GM12878 (cell line): ENCODE measurements at regions not wholly inside any gene's neighbourhood (a gene's known extent, or its start where the extent isn't known, plus 50 kb on each side); places are given as distances from the start of the nearest gene placed in this dataset.

Experiments
- ATAC-seq: fragments of 200-7000 bp; cut with Tn5 transposase; 3 replicates; pipeline ENCODE4 v1.9.1; 2020; ENCODE audit warnings: mild to moderate bottlenecking, moderate library complexity
- BruUV-seq: library from RNA; stranded (reverse); fragments of 400-500 nt; replicated peaks from 2 replicates; lab custom pipeline; 2021; lab: Mats Ljungman, UMichigan
- CTCF ChIA-PET: fragments of 300-600 bp; sonication (Branson Sonifier 250); formaldehyde crosslinking; extraction: SDS; loops from one replicate; lab custom pipeline; 2021; ENCODE audit warnings: inconsistent platforms; lab: Yijun Ruan, JAX
- POLR2A ChIA-PET: fragments of 350-600 bp; formaldehyde crosslinking; extraction: SDS; loops from one replicate; lab custom pipeline; 2021; ENCODE audit warnings: inconsistent platforms; lab: Charles Lee
- RAD21 ChIA-PET: fragments of 300-600 bp; sonication (Branson Sonifier 250); formaldehyde crosslinking; loops from one replicate; lab custom pipeline; 2023; ENCODE audit warnings: antibody characterized with exemption; ENCODE audit not compliant: unreplicated experiment; lab: Charles Lee
- SMC1A ChIA-PET: fragments of 300-600 bp; sonication (Branson Sonifier 250); formaldehyde crosslinking; loops from one replicate; lab custom pipeline; 2023; ENCODE audit not compliant: unreplicated experiment, uncharacterized antibody; lab: Charles Lee
- DNase-seq: peaks from one replicate; pipeline ENCODE4 v3.0.0-alpha.2; 2011; ENCODE audit warnings: low read depth, low spot score
- FAIRE-seq: peaks from 3 replicates; lab custom pipeline; 2011; peaks lifted over from hg19 to GRCh38; lab: Jason Lieb, UNC
- H2AFZ ChIP-seq: 2 replicates; pipeline ENCODE4 v1.6.0; 2011; ENCODE audit warnings: low read depth, low read length, control low read depth; ENCODE audit not compliant: control insufficient read depth
- H3K27ac ChIP-seq: 2 replicates; pipeline ENCODE4 v1.5.1; 2011; ENCODE audit warnings: control low read depth; ENCODE audit not compliant: control insufficient read depth, insufficient read depth
- H3K27me3 ChIP-seq, 2 experiments: replicated peaks in 1 of 2; 2 replicates each; pipeline versions ENCODE4 v1.6.0 to v1.6.1; 2011; ENCODE audit warnings: low read length in 1 of 2; ENCODE audit not compliant: control insufficient read depth in 2 of 2, insufficient read depth in 2 of 2
- H3K36me3 ChIP-seq, 2 experiments: 2 replicates each; pipeline ENCODE4 v1.5.1; 2011; ENCODE audit warnings: low read length in 1 of 2; ENCODE audit not compliant: control insufficient read depth in 2 of 2, insufficient read depth in 2 of 2
- H3K4me1 ChIP-seq: 2 replicates; pipeline ENCODE4 v1.6.1; 2011; ENCODE audit warnings: mild to moderate bottlenecking, low read length, moderate library complexity, mixed read lengths; ENCODE audit not compliant: control insufficient read depth, insufficient read depth
- H3K4me2 ChIP-seq: 2 replicates; pipeline ENCODE4 v1.6.0; 2011; ENCODE audit warnings: control low read depth; ENCODE audit not compliant: control insufficient read depth, insufficient read depth
- H3K4me3 ChIP-seq: fragments of 200-600 bp; sonication (generic); 2 replicates; pipeline ENCODE4 v1.5.1; 2016
- H3K79me2 ChIP-seq: 2 replicates; pipeline ENCODE4 v1.6.0; 2011; ENCODE audit warnings: low read length; ENCODE audit not compliant: control insufficient read depth, insufficient read depth
- H3K9ac ChIP-seq: 2 replicates; pipeline ENCODE4 v1.8.0; 2011; ENCODE audit warnings: low read length, control low read depth, mixed read lengths; ENCODE audit not compliant: control insufficient read depth, insufficient read depth
- H3K9me3 ChIP-seq: replicated peaks from 3 replicates; pipeline ENCODE4 v1.5.1; 2011; ENCODE audit warnings: mild to moderate bottlenecking, low read length; ENCODE audit not compliant: control insufficient read depth, insufficient read depth
- H4K20me1 ChIP-seq: 2 replicates; pipeline ENCODE4 v1.6.0; 2011; ENCODE audit not compliant: control insufficient read depth, insufficient read depth
- BCL3 ChIP-seq: IDR thresholded peaks from 2 replicates; pipeline ENCODE4 v1.6.1; 2011; ENCODE audit warnings: borderline replicate concordance, low read depth, mild to moderate bottlenecking, moderate library complexity, low read length; ENCODE audit not compliant: insufficient read depth, poor library complexity, severe bottlenecking
- IRF4 ChIP-seq: IDR thresholded peaks from 2 replicates; pipeline ENCODE4 v1.6.1; 2011; ENCODE audit warnings: low read depth, low read length
- MAX ChIP-seq: IDR thresholded peaks from 2 replicates; pipeline ENCODE4 v1.6.1; 2012; ENCODE audit warnings: low read depth, low read length, improper control_type of control experiment
- RBBP5 ChIP-seq: fragments of 200-600 bp; sonication (generic); conservative IDR thresholded peaks from 2 replicates; pipeline ENCODE4 v1.6.1; 2016
- SREBF2 ChIP-seq: IDR thresholded peaks from 2 replicates; pipeline ENCODE4 v1.6.1; 2012; ENCODE audit warnings: mild to moderate bottlenecking, low read length
- SUPT20H ChIP-seq: IDR thresholded peaks from 2 replicates; pipeline ENCODE4 v1.6.1; 2011; ENCODE audit warnings: low read depth, mild to moderate bottlenecking, low read length, moderate library complexity, borderline replicate concordance; ENCODE audit not compliant: control insufficient read depth
- TCF7 ChIP-seq: IDR thresholded peaks from 2 replicates; pipeline ENCODE4 v1.6.1; 2014; ENCODE audit warnings: antibody characterized with exemption, borderline replicate concordance
- ZNF274 ChIP-seq: IDR thresholded peaks from one replicate; pipeline ENCODE4 v1.8.0; 2011; ENCODE audit not compliant: insufficient read length, insufficient read depth
- WGBS: methylation state at CpG from one replicate; pipeline ENCODE4 v1.1.6; 2016; ENCODE audit warnings: low lambda C conversion rate; ENCODE audit not compliant: insufficient replicate concordance, insufficient coverage; ENCODE audit errors: missing lambda C conversion rate; 5-methylcytosine and 5-hydroxymethylcytosine counted together
- in situ Hi-C: fragments of 300-500 bp; cut with MboI; formaldehyde crosslinking; loops from 9 replicates; pipeline ENCODE4 v1.14.3; 2018; ENCODE audit warnings: mixed read lengths
- intact Hi-C: fragments of 100-400 bp; cut with micrococcal nuclease; formaldehyde crosslinking; loops from one replicate; pipeline ENCODE4 v1.14.2; 2022; ENCODE audit not compliant: unreplicated experiment
- TF ChIP-seq, protein P1 (sequence below): fragments of 450-650 bp; formaldehyde crosslinking; IDR thresholded peaks from 2 replicates; pipeline ENCODE4 v1.4.0; 2022; ENCODE audit warnings: mild to moderate bottlenecking, moderate library complexity

DNA sequence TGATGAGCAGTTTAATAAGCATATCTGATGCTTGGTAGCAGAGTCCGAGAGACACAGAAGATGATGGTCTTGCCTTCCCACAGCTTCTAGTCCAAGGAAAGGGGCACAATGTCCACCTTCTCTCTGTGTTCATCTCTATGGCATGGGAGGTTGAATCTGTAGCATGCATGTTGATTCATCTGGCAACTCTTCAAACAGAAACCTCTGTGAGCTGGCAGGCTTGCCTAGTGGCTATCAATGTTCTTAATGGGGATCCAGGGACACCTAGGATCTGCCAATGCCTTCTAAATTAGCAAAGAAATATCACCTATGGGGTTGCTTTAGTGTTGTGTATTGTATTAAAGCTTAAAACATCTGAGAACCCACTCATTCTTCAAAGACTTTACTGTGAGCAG is 170.8 kb downstream of the INO80D start (continued):
- TF ChIP-seq, protein P1, sequence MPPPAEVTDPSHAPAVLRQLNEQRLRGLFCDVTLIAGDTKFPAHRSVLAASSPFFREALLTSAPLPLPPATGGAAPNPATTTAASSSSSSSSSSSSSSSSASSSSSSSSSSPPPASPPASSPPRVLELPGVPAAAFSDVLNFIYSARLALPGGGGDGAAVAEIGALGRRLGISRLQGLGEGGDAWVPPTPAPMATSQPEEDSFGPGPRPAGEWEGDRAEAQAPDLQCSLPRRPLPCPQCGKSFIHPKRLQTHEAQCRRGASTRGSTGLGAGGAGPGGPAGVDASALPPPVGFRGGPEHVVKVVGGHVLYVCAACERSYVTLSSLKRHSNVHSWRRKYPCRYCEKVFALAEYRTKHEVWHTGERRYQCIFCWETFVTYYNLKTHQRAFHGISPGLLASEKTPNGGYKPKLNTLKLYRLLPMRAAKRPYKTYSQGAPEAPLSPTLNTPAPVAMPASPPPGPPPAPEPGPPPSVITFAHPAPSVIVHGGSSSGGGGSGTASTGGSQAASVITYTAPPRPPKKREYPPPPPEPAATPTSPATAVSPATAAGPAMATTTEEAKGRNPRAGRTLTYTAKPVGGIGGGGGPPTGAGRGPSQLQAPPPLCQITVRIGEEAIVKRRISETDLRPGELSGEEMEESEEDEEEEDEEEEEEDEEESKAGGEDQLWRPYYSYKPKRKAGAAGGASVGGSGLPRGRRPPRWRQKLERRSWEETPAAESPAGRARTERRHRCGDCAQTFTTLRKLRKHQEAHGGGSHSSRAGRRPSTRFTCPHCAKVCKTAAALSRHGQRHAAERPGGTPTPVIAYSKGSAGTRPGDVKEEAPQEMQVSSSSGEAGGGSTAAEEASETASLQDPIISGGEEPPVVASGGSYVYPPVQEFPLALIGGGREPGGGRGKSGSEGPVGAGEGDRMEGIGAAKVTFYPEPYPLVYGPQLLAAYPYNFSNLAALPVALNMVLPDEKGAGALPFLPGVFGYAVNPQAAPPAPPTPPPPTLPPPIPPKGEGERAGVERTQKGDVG = no peak
- TF ChIP-seq SREBF2 (no peak), BCL3 (no peak)
- TF ChIP-seq, all 136 proteins: peak for 0

DNA sequence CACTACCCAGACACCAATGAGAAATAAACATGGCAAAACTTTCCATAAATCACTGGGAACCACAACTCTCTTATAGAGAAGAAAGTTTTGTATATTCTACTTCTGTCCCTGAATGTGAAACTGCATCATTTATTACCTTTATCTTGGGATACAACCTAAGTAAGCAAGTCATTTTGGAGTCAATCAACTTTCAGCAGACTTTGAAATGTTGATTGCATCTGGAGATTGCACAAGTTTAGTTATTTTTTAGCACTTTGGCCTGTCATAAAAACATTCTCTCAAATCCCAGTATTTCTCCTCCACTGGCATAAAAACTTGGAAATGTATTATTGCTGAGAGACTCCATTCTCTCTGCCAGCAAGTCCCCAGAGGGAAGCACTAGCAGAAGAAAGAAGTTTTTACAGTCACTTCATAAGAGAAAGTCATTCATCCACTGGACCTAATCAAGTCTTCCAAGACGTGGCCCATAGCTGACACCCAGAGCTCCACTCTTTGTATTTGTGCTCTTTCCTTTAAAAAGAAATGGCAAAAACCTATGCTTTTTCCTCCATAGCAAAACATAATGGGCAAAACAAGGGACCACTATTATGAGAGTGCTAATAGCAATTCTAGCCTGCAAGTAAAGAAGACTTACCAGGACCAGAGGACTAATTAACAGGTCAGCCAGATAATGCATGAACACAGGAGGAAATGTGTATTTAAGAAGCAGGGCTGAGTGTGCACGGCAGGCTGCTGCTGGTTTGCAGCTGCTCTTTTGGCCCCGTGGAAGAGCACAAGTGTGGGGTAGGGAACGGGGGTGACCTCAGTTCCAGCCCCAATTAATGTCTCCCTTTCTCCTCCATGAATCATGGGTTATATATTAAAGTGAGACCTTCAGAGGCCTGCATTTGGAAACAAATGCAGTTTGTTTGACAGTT is 171.5 kb downstream of the INO80D start:
- FAIRE-seq (no peak), ATAC-seq (no peak)

More for the DNA sequence above, 171.5 kb downstream of the INO80D start:
- intact Hi-C loops (no loop called here), in situ Hi-C loops (no loop called here)
- Histone ChIP-seq H3K79me2 (no peaks in the 10 kb centered on the region), H3K4me1 (no peaks in the 10 kb centered on the region), H3K27ac (no peak overlapping the region), H3K9me3 (no peaks in the 10 kb centered on the region; the same call in 2 of the 3 replicates), H3K9ac (no peak overlapping the region), H3K4me2 (no peak overlapping the region), H2AFZ (no peak overlapping the region), H3K36me3 (no peaks in the 10 kb centered on the region), H3K4me3 (no peak overlapping the region), H4K20me1 (no peaks in the 10 kb centered on the region), H3K27me3 (no peaks in the 10 kb centered on the region; a peak in 1 of 4 replicates)
- ChIA-PET RAD21 (interaction anchor here (1.3 kb wide), 1 partner anchor 11 kb away, joined by 4 read pairs; no protein-coding TSS in a partner anchor), SMC1A (no interaction called here), POLR2A (no interaction called here), CTCF (interaction anchor here (2.1 kb wide), 1 partner anchor 11 kb away, joined by 4 read pairs; no protein-coding TSS in a partner anchor)
- DNase-seq = no peak
- BruUV-seq = no TSS peak
- 1% methylated on average over 4 of the region's 4 CpGs for WGBS
- no peak for TF ChIP-seq SUPT20H
- TF ChIP-seq MAX = no peak
- TF ChIP-seq RBBP5 = no peak
- TF ChIP-seq ZNF274 = no peak
- TF ChIP-seq TCF7 = no peak
- TF ChIP-seq IRF4 = no peak
